ENCODE measurements at regions not wholly inside any gene's neighbourhood (a gene's known extent, or its start where the extent isn't known, plus 50 kb on each side); places are given as distances from the start of the nearest gene placed in this dataset.
A peak's percentile ranks its signal among the peaks of the same experiment; 100 is the strongest.
"Not testable (repeated sequence)": the region's sequence is repeated elsewhere in the genome, so short reads cannot be mapped to it uniquely, and the experiment has no call there.

DNA sequence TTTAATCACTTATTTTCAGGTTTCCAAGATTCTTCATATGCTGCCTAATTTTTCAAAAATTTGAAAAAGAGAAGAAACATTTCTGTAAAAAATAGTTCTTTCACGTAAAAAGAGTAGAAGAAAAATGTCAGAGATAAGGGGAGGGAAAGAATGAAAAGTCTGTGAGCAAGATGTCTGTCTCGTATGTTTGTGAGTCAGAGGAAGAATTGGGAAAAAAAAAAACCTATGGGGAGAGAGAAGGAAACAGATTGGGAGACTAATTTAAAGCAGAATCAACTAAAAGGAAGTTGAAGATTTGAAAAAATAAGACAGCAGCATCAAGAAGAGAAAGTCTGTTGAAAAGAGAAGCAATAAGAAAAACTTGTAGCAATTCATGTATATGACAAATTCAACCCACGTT is 456.3 kb downstream of the HINT1 start:
- DNase-seq = no peak

DNA sequence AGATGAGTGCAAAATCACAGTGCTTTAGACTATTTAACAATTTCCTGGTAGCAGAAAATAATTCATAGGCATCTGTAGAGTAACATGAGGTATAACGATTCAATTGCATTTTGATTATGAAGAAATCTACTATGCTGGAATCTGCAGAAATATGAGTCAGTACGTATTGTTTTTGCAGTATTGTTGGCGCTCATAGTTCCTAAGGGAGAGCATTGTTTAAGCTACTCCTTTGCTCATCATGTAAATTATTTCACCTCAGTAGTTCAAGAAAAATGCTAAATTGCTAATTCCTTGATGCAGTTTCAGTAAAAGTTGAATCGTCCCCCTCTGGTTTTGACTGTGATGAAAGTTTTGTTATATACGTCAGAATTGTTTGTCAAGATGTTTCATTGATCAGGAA is 458.4 kb downstream of the HINT1 start:
- no peak for DNase-seq

DNA sequence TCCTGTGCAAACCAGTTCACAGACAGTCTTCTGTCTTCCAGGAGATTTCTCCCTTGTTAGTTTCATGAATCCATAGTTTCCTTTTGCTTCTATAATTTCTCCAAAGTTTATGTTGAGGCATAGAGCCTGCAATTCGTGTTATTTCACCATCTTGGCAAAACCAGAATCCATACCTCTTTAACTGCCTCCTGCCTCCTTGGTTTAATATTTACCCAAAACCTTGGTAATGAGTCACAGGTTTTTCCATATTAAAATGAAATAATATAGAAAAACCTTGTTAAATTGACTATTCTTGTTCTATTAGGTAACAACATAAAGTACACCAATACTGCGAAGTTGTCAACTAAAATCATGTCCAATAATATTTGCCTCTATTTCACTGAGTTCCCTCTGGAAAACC is 459.7 kb downstream of the HINT1 start:
- no peak for DNase-seq

DNA sequence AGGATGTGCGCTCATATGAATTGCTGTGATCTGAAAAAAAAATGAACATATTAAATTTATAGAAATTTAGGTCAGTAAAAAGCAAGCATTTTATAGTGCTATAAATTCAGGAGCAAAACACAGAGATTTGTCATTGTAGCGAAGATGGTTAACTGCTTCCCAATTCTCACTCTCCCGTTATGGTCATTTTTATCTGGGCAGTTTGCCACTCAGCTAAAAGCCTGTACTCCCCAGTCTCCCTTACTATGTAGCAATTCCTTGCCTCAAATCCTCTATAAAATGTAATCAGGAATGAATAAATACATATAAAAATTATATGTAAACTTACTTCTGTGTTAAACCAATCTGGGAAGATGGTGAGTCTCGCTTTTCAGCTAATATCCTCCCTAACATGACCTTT is 471.5 kb downstream of the HINT1 start:
- DNase-seq = no peak

DNA sequence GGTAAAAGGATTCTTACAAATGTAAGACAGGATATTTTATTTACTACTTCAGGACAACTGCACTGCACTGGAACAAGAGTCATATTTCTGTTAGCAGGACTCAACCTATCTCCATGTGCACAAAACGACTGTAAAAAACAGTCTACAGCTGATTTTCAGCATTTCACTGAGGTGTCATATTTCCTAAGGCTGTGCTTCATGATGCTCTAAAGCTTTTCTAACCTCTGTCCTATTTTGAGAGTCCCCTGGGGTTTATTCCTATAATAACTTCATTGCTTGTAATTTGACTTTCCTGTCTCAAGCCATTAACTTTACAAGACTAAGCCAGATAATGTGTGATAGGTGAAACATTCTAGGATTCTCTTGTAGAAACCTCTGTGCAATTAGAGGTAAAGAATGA is 472.3 kb downstream of the HINT1 start:
- no peak for DNase-seq

DNA sequence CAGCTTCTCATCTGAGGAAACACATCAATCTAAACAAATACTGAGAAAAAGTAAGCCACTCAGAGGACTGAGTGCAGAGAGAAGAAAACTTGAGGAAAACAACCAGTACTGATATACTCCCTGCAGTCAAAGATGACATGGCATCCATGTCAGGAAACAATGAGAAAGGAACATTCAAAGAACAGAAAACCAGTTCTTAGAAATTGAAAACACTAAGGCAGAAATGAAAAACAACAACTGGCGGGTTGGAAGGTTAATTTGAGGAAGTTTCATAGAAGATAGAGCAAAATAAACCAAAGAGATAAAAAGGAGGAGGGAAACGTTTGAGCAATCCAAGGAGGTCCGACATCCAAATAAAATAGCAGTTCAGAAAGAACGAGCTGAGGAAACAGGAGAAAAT is 475.2 kb downstream of the HINT1 start:
- DNase-seq = no peak

DNA sequence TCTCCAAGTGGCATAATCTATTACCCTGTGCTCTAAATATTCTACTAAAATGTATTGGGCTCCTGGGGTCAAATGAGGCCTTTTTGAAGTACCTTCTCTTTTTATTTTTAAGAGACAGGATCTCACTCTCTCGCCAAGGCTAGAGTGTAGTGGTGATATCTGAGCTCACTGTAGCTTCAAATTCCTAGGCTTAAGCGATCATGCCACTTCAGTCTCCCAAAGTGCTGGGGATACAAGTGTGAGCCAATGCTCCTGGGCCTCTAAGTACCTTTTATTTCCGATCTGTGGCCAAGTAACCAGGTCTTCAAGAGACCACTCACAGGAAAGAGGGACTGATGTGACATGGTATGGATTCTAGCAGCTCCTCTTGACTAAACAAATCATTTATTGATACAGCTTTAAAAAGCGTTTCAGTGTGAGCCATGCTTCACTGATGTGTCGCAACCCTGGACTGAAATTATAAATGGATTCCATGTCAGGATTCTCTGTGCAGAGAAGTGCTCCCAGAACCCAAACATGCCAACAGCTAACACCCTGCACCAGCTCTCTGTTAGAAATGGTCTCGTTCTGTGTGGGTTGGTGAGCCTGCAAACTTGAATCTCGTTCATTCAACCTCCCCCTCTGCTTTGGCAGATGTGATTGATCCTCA is 477.8 kb downstream of the HINT1 start:
- DNase-seq = no peak

DNA sequence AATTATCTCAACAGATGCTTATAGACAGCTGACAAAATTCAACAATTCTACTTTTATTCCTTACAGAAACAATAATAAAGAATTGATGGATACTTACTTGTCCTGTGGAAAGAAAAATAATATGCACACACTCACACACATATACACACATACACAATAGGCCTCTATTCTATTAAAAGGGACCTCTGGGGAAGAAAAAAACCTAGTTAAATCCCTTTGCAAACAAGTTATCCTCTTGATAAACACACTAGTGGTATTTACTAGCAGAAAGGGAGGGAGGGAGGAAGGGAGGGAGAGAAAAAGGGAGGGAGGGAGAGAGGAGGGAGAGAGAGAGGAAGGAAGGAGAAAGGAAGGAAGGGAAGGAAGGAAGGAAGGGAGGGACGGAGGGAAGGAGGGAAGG is 486.4 kb downstream of the HINT1 start:
- no peak for DNase-seq

DNA sequence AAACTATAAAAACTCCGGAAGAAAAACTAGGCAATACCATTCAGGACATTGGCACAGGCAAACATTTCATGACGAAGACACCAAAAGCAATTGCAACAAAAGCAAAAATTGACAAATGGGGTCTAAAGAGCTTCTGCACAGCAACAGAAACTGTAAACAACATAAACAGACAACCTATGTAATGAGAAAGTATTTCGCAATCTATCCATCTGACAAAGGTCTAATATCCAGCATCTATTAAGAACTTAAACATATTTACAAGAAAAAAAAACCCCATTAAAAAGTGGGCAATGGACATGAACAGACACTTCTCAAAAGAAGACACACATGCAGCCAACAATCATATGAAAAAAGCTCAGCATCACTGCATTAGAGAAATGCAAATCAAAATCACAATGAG is 498.6 kb downstream of the HINT1 start:
- DNase-seq = no peak

DNA sequence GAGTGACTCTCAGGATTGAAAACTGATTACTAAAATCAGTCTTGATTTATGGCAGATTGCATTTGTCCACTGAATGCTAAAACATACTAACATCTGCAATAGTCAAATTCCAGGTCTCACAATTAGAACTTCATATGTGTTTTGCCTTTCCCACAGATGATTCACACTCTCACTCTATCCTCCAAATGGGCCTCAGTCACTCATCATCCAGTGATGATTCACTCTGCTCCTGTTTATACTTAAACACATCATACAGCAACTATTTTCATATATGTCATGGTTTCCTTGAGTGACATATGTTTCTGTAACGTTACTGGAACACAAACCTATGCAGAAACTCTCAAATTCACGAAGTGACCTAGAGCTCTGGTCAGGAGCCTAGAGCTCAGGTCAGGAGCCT is 512.9 kb downstream of the HINT1 start:
- DNase-seq = peak; percentile 10

DNA sequence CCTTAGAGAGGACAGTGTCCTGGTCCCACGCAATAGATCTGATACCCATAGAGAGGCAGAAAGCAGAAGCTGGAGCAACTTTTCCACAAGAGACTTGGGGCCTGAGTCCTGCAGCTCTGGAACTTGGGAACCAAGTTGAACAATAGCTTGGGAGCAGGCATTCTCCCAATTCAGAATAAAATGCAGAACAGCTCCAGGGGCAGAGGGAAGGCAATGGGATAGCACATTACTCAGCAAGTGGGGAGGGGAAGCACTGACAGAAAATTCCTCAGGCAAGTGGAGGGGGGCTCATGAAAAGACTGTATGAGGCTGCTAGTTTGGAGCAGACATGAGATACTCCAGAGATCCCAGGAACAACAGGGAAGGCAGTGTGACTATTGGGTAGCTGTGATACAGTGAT is 513.6 kb downstream of the HINT1 start:
- DNase-seq = no peak

DNA sequence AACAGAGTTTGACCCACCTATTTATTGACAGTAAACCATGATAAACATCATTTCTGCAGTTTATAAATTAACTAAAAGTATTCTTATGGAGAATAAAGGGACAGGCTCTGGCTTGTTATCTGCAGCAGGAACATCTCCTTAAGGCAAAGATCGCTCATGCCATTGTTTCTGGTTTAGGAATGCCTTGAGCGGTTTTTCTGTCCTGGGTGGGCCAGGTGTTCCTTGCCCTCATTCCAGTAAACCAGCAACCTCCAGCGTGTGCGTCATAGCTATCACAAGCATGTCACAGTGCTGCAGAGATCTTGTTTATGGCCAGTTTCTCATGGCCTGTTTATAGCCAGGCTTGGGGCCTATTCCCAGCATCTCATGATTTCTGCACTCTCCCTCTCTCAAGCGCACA is 521.7 kb downstream of the HINT1 start:
- DNase-seq = no peak

DNA sequence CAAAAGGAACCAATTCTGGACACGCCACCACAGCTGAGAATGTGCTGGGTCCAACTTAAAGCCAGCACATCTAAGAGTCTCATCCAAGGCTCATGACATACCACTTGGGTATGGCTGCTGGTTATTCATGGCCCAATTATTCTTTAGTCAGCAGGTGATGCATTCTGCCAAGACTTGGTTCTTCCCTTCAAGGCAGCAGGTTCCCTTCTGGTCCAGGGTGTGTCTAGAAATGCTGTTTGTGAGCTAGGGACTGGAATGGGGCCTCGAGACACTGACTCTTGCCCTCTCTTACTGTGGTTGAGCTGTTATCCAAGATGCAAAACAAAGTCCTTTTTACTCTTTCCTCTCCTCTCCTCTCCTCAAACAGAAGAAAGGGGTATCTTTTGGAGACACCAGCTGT is 522.6 kb downstream of the HINT1 start:
- no peak for DNase-seq

DNA sequence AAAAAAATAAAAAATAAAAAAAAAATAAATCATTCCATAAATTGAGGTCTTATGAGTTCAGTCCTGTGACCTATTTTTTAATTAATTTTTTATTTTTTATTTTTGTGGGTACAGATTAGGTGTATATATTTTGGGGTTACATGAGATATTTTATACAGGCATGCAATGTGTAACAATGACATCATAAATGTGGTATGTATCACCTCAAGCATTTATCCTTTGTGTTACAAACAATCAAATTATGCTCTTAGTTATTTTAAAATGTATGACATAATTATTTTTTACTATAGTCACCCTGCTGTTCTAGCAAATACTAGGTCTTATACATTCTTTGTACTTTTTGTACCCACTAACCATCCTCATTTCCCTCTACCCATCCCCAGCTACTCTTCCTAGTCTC is 537.9 kb downstream of the HINT1 start:
- no peak for DNase-seq

DNA sequence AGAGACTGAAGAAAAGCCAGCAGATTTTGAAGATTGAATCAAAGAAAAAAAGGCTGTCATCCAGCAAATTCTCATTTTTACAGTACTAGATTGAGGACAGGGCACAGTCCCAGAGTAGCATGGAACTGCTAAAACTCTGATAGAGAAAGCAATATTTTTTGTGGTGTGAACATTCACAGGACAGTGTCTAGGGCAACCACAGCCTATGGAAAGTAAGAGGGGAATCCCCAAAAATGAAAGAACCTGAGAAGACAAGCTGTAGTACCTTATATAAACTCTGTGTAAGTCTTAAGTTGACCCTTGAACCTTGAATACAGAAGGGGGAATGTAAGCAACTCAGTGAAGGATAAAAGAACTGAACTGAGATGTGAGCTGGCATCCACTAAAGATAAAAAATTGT is 540.3 kb downstream of the HINT1 start:
- DNase-seq = no peak

DNA sequence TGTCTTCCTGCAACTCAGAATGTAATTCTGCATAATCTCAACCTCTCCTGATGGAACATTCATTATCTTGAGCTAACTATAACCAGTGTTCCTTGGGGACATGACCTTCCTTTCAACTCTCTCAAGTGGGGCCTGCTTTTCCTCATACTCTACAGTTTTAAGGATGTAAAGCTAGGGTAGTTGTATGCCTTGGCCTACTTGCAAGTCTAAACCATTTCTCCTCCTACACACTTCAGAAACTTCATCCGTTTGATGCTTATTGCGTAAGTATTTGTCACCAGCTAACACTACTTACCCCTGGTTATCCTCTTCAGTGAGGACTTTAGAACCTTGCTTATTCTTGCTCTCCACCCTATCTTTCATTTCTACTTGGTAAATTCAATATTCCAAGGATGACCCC is 548.9 kb downstream of the HINT1 start:
- DNase-seq = no peak

DNA sequence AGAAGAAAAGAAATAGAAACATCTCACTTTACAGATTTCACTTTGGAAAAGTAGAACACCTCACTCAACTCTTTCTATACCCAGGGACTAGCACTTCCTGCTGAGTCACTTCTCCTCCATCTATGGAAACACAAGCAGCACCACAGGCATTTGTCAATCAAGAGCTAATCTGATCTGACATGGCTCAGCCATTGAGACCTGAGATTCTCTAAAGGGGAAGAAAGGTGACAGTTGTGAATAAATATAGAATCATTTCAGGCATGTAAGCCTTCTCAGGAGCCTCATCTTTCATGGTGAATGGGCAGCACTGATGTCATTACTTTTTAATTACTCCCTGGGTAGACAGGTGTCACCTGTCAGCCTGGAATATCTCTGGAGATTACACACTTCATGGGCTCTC is 559.8 kb downstream of the HINT1 start:
- peak; percentile 2 for DNase-seq

DNA sequence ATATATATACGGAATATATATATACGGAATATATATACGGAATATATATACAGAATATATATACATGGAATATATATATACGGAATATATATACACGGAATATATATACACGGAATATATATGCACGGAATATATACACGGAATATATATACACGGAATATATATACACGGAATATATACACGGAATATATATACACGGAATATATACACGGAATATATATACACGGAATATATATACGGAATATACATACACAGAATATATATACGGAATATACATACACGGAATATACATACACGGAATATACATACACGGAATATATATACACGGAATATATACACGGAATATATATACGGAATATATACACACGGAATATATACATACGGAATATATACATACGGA is 568.4 kb downstream of the HINT1 start:
- DNase-seq = not testable (repeated sequence)

DNA sequence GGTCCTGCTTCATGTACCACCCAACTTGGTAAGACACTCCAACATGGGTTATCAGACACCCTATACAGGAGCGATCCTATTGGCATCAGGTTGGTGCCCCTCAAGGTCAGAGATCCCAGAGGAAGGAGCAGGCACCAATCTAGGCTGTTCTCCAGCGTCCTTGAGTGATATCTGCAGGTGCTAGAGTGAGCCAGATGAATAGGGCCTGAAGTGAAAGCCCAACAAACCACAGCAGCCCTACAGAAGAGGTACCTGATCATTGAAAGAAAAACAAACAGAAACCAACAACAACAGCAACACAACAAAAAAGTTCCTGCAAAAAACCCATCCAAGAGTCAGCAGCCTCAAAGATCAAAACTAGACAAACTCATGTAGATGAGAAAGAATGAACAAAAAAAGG is 584.8 kb downstream of the HINT1 start:
- DNase-seq = no peak

DNA sequence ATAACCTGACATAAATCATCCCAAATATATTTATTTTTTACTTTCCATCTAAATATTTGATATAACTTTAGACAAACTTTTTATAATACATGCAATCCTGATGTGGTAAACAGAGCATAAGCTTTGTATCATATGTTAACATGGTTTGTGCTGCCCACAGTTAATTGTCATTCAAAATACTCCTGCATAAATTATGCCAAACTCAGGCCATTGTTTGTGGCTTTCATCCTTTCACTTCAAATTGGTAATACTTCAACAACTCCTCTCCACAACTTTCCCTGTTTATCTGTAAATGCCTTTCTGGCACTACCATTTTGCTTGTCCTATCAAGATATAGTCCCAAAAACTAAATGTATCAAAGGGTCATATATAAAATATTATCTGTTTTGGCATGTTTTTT is 586.7 kb downstream of the HINT1 start:
- no peak for DNase-seq

DNA sequence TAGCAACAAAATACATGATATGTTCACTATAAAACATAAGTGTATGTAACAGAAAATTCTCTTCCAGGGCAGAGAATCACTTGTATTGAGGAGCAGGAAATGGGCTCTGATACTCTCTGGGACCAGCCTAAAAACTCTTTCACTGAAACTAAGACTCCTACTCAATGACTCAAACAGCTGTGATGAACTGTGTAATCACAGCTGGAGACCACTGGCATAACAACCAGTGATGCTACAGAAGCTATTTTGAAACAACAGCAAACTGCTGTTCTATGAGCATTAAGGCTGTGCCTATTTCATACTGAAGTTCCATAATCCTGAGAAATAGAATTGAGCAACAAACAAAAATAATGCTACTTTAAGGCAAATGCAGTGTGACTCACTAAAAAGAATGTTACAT is 594.0 kb downstream of the HINT1 start:
- no peak for DNase-seq

DNA sequence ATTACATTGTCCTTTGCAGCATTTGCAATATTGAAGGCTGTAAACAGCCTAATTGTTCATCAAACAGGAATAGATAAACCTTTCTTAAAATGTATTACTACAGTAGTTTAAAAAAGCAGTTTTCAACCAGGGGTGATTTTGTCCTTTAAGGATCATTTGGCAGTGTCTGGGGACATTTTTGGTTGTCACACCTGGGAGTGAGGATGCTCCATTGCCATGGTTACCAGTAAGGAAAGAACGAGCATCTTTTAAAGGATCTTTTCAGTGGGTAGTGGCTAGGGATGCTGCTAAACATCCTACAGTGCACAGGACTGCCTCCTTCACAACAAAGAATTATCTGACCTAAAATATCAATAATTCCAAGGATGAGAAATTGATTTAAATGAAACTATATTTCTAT is 596.3 kb downstream of the HINT1 start:
- no peak for DNase-seq

DNA sequence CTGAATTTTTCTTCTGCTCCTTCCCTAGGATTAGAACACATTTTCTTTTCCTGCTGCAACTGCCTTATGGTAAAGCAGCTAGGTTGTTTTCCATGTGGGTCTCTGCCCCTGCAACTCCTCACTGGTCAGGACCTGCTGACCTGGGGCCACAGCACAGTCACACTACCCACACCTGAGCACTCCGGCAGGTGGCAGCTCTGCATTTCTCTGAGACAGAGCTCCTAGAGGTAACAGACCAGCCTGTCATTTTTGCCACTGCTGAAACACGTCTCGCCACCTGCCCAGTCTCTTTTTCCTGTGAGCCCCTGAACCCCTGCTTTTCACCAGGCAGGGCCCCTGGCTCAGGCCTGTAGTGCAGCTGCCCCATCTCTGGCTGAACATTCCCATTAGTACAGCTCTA is 609.6 kb downstream of the HINT1 start:
- DNase-seq = no peak

DNA sequence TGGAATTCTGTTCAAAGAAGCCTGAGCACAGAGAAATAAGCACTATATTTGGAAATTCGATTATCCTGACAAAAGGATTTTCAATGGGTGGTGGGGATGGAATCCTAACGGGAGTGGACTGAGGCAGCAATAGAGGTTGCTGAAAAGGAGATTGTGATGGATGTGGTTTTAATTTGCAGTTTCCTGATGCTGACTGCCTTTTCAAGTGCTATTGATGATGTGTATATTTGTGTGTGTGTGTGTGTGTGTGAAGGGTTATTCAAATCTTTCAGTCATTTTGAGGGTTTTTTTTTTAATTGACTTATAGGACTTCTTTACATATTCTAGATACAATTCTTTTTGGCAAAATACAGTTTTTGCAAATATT is 614.5 kb downstream of the HINT1 start:
- DNase-seq = no peak

DNA sequence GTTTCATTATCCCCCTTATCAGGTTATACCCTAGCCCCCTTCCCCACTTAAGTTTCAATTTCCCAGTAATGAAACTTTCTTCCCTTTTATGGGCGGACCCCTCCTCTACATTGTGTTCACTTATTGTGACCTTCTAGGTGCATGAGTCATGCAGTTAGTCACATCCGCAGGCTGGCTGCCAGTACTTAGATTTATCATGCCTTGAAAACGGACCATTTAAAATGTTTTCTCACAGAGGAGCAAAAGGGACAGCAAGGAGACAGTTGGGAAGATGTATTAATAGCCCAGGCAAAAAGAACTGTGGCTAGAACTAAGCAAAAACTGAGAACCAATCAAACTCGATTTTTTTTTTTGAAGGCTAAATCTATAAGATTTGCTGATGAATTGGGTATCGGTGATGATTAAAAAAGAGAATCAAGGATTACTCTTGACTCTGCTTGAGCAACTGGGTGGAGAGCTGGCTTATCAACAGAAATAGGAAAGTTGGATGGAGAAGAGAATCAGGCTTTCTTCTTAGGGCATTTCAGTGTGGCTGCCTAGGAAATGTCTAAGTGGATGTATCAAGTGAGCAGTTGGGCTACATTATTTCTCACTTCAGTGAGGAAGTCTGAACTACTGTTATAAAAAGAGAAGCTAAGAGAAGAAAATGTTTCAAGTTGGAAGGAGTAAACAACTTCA is 615.0 kb downstream of the HINT1 start:
- no peak for DNase-seq
